GM19467 (cell line): ENCODE measurements at regions not wholly inside any gene's neighbourhood (a gene's known extent, or its start where the extent isn't known, plus 50 kb on each side); places are given as distances from the start of the nearest gene placed in this dataset.
"Not testable (repeated sequence)": the region's sequence is repeated elsewhere in the genome, so short reads cannot be mapped to it uniquely, and the experiment has no call there.

Source experiments
- ATAC-seq: cut with Tn5 transposase; IDR thresholded peaks from one replicate; pipeline ENCODE4 v1.9.1; 2021; ENCODE audit warnings: mild to moderate bottlenecking, moderate library complexity; ENCODE audit not compliant: unreplicated experiment

GRCh38 chr7:79965946-79966345 lies 168.7 kb upstream of the GNAI1 start:
- ATAC-seq: no peak

- no peak for ATAC-seq
Observed at GRCh38 chr7:79964463-79964862, 170.2 kb upstream of the GNAI1 start.

- no peak for ATAC-seq
Observed at GRCh38 chr7:79953130-79953529, 181.5 kb upstream of the GNAI1 start.

GRCh38 chr7:79952399-79952798 lies 182.2 kb upstream of the GNAI1 start:
- ATAC-seq: no peak

- no peak for ATAC-seq
Observed at GRCh38 chr7:79951415-79951814, 183.2 kb upstream of the GNAI1 start.

DNA sequence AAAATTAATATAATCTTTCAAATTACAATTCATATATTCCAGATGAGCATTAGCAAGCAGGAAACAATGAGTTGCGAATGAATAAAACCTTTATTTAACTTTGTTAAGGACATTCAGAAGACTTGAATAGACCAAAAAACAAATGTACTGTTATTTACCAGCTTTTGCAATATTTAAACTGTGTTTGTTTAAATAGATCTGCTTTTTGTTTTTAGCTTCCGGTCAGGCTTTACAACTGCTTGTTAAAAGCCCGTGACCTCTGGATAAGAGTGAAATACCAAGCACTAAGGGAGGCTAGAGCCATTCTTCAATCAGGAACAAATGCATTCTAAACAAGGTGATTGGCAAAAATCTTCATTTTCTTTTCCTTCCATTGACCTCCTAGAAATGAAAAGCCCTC lies 184.9 kb upstream of the GNAI1 start:
- no peak for ATAC-seq

- no peak for ATAC-seq
Observed at GRCh38 chr7:79936281-79936983, 198.2 kb upstream of the GNAI1 start.

- no peak for ATAC-seq
Observed at GRCh38 chr7:79934727-79935126, 199.9 kb upstream of the GNAI1 start.

DNA sequence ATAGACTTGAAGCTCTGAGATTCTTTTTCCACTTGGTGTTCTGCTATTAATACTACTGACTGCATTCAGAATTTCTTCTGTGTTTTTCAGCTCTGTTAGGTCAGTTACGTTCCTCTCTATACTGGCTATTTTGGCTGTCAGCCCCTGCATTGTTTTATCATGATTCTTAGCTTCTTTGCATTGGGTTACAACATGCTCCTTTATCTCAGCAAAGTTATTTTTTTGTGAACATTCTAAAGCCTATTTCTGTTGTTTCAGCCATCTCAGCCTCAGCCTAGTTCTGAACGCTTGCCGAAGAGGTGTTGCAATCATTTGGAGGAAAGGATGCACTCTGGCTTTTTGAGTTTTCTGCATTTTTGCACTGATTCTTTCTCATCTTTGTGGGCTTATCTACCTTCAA lies 201.5 kb upstream of the GNAI1 start:
- ATAC-seq: no peak

DNA sequence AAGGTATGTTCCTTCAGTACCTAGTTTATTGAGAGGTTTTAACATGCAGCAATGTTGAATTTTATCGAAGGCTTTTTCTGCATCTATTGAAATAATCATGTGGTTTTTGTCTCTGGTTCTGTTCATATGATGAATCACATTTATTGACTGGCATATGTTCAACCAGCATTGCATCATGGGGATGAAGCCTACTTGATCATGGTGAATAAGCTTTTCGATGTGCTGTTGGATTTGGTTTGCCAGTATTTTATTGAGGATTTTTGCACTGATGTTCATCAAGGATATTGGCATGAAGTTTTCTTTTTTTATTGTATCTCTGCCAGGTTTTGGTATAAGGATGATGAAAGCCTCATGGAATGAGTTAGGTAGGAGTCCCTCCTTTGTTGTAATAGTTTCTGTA lies 204.0 kb upstream of the GNAI1 start:
- ATAC-seq: no peak

- ATAC-seq: no peak
Observed at GRCh38 chr7:79927116-79927515, 207.5 kb upstream of the GNAI1 start.

DNA sequence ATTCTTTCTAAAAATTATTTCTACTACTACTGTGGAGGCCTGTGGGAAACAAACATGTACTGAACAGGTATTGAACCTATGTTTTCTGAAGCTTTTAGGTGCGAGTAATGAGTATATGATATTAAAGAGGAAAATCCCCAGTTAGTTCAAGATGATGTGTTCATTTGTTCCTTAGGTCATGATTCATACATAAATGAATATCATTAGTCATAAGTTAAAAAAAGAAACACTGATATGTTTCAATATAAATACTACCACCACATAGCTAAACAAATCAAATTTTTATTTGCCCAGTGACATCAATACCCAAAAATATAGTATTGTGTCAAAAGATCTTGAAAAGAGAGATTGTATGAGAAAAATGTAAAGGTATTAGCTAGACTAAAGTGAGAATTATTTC lies 210.7 kb upstream of the GNAI1 start:
- ATAC-seq: no peak

- ATAC-seq: no peak
Observed at GRCh38 chr7:79922894-79923293, 211.7 kb upstream of the GNAI1 start.

DNA sequence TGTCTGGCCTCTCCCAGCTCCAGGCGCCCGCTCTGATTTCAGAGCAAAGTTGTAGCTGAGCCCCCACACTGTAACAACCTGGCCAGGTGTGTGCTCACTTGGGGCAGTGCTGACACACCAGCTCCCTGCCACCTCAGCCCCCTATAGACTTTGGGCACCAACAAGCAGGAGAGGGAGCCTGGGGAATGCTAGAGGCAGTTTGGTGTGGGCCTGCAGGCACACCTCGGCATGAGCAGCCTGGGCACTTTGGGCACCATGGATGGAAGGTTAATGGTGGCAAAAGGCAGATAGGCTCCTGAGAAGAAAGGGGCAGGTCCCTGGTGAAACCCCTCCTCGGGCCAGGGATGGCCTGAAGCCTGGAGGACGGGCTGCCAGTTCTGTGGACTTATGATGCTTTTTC lies 212.7 kb upstream of the GNAI1 start:
- ATAC-seq: no peak

DNA sequence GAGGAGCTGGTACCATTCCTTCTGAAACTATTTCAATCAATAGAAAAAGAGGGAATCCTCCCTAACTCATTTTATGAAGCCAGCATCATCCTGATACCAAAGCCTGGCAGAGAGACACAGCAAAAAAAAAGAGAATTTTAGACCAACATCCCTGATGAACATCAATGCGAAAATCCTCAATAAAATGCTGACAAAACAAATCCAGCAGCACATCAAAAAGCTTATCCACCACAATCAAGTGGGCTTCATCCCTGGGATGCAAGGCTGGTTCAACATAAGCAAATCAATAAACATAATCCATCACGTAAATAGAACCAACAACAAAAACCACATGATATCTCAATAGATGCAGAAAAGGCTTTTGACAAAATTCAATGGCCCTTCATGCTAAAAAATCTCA lies 216.0 kb upstream of the GNAI1 start:
- not testable (repeated sequence) for ATAC-seq

- ATAC-seq: not testable (repeated sequence)
Observed at GRCh38 chr7:79915346-79915745, 219.3 kb upstream of the GNAI1 start.

- ATAC-seq: no peak
Observed at GRCh38 chr7:79912213-79912633, 222.4 kb upstream of the GNAI1 start.

- no peak for ATAC-seq
Observed at GRCh38 chr7:79911420-79911819, 223.2 kb upstream of the GNAI1 start.

- ATAC-seq: no peak
Observed at GRCh38 chr7:79909176-79909575, 225.5 kb upstream of the GNAI1 start.

GRCh38 chr7:79897166-79897565 lies 237.5 kb upstream of the GNAI1 start:
- no peak for ATAC-seq

DNA sequence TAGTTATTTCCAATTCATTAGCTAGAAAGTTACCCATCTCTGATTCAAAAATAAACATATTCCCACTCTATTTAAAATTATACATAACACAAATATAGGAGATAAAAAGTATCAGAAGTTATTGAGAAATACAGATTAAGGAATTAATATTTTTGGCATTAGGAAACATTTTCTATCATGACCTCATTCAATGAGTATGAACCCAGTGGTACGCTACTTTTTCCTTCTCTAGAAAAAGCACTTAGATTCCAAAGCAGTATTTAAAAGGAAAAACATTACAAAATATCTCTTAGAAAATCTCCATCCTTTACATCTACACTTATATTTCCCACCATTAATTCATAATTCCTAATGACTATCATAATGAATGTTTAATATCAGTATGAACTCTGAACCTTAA lies 240.6 kb upstream of the GNAI1 start:
- ATAC-seq: no peak

DNA sequence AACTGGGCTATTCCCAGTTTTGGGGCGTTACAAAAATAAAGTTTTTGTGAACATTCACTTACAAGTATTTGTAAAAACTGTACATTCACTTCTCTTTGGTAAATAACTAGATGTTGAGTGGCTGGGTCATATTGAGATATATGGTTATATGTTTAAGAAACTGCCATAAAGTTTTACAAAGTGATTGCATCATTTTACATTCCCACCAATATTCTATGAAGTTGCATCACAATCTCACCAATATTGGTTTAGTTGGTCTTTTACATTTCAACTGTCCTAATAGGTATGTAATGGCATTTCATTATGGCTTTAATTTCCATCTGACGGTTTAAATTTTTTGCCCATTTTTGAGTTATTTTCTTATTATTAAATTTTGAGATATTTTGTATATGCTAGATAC lies 251.7 kb upstream of the GNAI1 start:
- ATAC-seq: no peak

- no peak for ATAC-seq
Observed at GRCh38 chr7:79880312-79880711, 254.3 kb upstream of the GNAI1 start.
